Tibial artery (tissue), 4 donors: ENCODE measurements at regions not wholly inside any gene's neighbourhood (a gene's known extent, or its start where the extent isn't known, plus 50 kb on each side); places are given as distances from the start of the nearest gene placed in this dataset.
"Not testable (repeated sequence)": the region's sequence is repeated elsewhere in the genome, so short reads cannot be mapped to it uniquely, and the experiment has no call there.

Source experiments
- DNase-seq, 2 donors: peaks; one replicate each; pipeline ENCODE4 v3.0.0-alpha.2; 2019
- H3K27ac ChIP-seq, 2 donors: fragments of 200-600 bp; sonication (generic) in 1 of 2; 1 replicate in 1 of 2; 2 replicates in 1 of 2; pipeline ENCODE4 v1.5.1; 2018 to 2019; ENCODE audit warnings: mild to moderate bottlenecking in 1 of 2
- H3K27me3 ChIP-seq, 2 donors: fragments of 200-600 bp; sonication (generic) in 1 of 2; one replicate each; pipeline versions ENCODE4 v1.5.1 to v1.6.0; 2016 to 2019
- H3K36me3 ChIP-seq, 3 donors: fragments of 200-600 bp; sonication (generic) in 2 of 3; one replicate each; pipeline ENCODE4 v1.5.1; 2016 to 2019; ENCODE audit warnings: mild to moderate bottlenecking in 2 of 3
- H3K4me1 ChIP-seq, 4 donors: fragments of 200-600 bp; sonication (generic) in 2 of 4; 1 replicate in 3 of 4; 2 replicates in 1 of 4; pipeline ENCODE4 v1.5.1; 2016 to 2019
- H3K4me3 ChIP-seq, 2 donors: fragments of 200-600 bp; sonication (generic) in 1 of 2; 1 replicate in 1 of 2; 2 replicates in 1 of 2; pipeline ENCODE4 v1.5.1; 2018 to 2019; ENCODE audit warnings: mild to moderate bottlenecking in 2 of 2
- H3K9me3 ChIP-seq, 3 donors: fragments of 200-600 bp; sonication (generic) in 1 of 3; one replicate each; pipeline ENCODE4 v1.5.1; 2016 to 2019
- CTCF ChIP-seq, 2 experiments: fragments of 200-600 bp in 1 of 2; fragments of 450-650 bp in 1 of 2; IDR thresholded peaks; one replicate each; pipeline ENCODE4 v1.5.1; 2017 to 2019; ENCODE audit warnings: antibody characterized with exemption in 2 of 2, mild to moderate bottlenecking in 1 of 2, moderate library complexity in 1 of 2
- intact Hi-C: fragments of 100-400 bp; cut with DNase I; formaldehyde crosslinking; loops from one replicate; pipeline ENCODE4 v1.15.0; 2023; ENCODE audit warnings: low total_unique reads

- peaks cover 0 to 5% of the 10 kb centered on the region in 2 donors for H3K27me3 ChIP-seq
- no peaks in the 10 kb centered on the region for H3K36me3 ChIP-seq
- peaks cover 0 to 8% (median 2%) of the 10 kb centered on the region in 4 donors for H3K4me1 ChIP-seq
- H3K27ac ChIP-seq: no peak overlapping the region
- no peak overlapping the region for H3K4me3 ChIP-seq
- intact Hi-C loops: loop anchor here (10.0 kb wide), 1 partner anchor 526 kb away; no protein-coding TSS in a partner anchor
- peaks cover 0 to under 1% (median 0%) of the 10 kb centered on the region in 3 donors for H3K9me3 ChIP-seq
- no peak for TF ChIP-seq CTCF (IDR thresholded peaks at IDR 0.05)
- no peak for DNase-seq
Measured at GRCh38 chr2:133888621-133889219, 320.5 kb upstream of the NCKAP5 start.

DNA sequence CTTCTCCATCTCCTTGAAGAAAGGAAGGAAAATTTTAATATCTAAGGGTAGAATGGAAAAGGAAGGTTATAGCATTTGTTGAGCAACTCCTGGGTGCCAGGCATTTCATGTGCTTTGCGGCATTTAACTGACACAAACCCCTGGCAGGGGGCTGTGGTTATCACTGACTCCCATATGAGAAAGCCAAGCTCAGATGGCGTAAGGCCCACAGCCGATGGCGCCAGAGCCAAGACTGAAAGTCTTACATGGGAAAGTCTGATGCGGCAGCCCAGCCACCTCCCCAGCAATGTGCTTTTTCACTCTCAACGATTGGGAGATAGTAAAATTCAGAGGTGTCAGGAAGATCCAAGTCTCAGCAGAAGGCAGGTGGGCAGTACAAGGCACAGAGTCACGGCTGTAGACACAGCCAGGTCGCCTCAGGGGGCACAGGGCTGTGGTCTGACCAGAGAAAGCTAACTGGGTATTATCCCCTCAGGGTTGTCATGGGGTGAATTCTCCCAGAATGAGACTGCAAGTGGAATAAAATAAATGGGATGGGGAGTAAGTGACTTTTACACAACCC, 324.2 kb upstream of the NCKAP5 start:
- intact Hi-C loops: no loop called here

GRCh38 chr2:133894429-133894828, 326.2 kb upstream of the NCKAP5 start:
- Histone ChIP-seq H3K4me1 (no peaks in the 10 kb centered on the region), H3K36me3 (no peaks in the 10 kb centered on the region), H3K27me3 (no peaks in the 10 kb centered on the region), H3K4me3 (no peak overlapping the region), H3K27ac (no peak overlapping the region), H3K9me3 (peaks cover 0 to 3% (median 0%) of the 10 kb centered on the region in 3 donors)
- intact Hi-C loops: no loop called here
- DNase-seq: no peak
- TF ChIP-seq CTCF (IDR thresholded peaks at IDR 0.05): no peak

More for the DNA sequence above, 324.2 kb upstream of the NCKAP5 start:
- no peaks in the 10 kb centered on the region for H3K4me1 ChIP-seq
- no peak for TF ChIP-seq CTCF (IDR thresholded peaks at IDR 0.05)
- H3K27ac ChIP-seq: no peak overlapping the region
- H3K9me3 ChIP-seq: peaks cover 0 to 3% (median 0%) of the 10 kb centered on the region in 3 donors
- DNase-seq: no peak
- H3K27me3 ChIP-seq: no peaks in the 10 kb centered on the region
- H3K36me3 ChIP-seq: no peaks in the 10 kb centered on the region
- no peak overlapping the region for H3K4me3 ChIP-seq

GRCh38 chr2:133897838-133898237, 329.6 kb upstream of the NCKAP5 start:
- DNase-seq, H3K4me3 ChIP-seq, H3K27ac ChIP-seq, H3K36me3 ChIP-seq, H3K9me3 ChIP-seq, H3K4me1 ChIP-seq, H3K27me3 ChIP-seq, intact Hi-C loops: not testable (repeated sequence)

DNA sequence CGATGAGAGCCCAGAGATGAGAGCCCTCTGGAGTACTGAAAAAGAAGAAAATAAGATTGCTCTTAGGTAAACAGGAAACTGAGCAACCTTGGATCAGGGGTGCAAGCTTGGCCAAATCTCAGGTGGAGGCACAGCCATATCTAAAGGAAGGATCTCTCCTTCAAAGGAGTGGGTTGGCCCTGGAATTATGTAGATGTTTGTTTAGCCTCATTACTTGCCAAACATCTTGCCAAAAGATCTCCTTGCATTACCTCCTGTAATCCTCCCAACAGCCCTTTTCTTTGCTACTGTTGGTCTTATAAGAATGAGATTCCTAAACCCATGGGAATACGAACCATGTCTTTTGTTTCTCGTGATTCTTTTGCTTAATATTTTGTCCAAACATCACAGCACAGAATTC, 332.6 kb upstream of the NCKAP5 start:
- H3K4me3 ChIP-seq: no peak overlapping the region
- H3K27me3 ChIP-seq: no peaks in the 10 kb centered on the region
- no peak overlapping the region for H3K27ac ChIP-seq
- H3K36me3 ChIP-seq: no peaks in the 10 kb centered on the region
- no peaks in the 10 kb centered on the region for H3K9me3 ChIP-seq
- intact Hi-C loops: no loop called here
- no peak for DNase-seq
- no peaks in the 10 kb centered on the region for H3K4me1 ChIP-seq
- TF ChIP-seq CTCF (IDR thresholded peaks at IDR 0.05): no peak

- Histone ChIP-seq H3K36me3 (no peaks in the 10 kb centered on the region), H3K27me3 (no peaks in the 10 kb centered on the region), H3K4me3 (no peak overlapping the region), H3K27ac (no peak overlapping the region), H3K9me3 (no peaks in the 10 kb centered on the region), H3K4me1 (no peaks in the 10 kb centered on the region)
- TF ChIP-seq CTCF (IDR thresholded peaks at IDR 0.05): no peak
- DNase-seq: no peak
- intact Hi-C loops: no loop called here
Measured at GRCh38 chr2:133906396-133906795, 338.1 kb upstream of the NCKAP5 start.
